Fibroblast of skin of right biceps (primary cell): ENCODE measurements at regions not wholly inside any gene's neighbourhood (a gene's known extent, or its start where the extent isn't known, plus 50 kb on each side); places are given as distances from the start of the nearest gene placed in this dataset.
"Not testable (repeated sequence)": the region's sequence is repeated elsewhere in the genome, so short reads cannot be mapped to it uniquely, and the experiment has no call there.

ENCODE experiments used
- DNase-seq: peaks from one replicate; pipeline ENCODE4 v3.0.0-alpha.2; 2013

- not testable (repeated sequence) for DNase-seq
Observed at GRCh38 chr9:42437057-42437759, 253.7 kb downstream of the SPATA31A6 start.

- DNase-seq = not testable (repeated sequence)
Observed at GRCh38 chr9:42442680-42443079, 259.2 kb downstream of the SPATA31A6 start.

GRCh38 chr9:42443414-42443813, 260.0 kb downstream of the SPATA31A6 start:
- not testable (repeated sequence) for DNase-seq

GRCh38 chr9:42461436-42461835, 278.0 kb downstream of the SPATA31A6 start:
- DNase-seq = not testable (repeated sequence)

GRCh38 chr9:42461863-42462262, 278.4 kb downstream of the SPATA31A6 start:
- DNase-seq = not testable (repeated sequence)

GRCh38 chr9:42463981-42464380, 280.5 kb downstream of the SPATA31A6 start:
- peak; percentile 11 for DNase-seq

- not testable (repeated sequence) for DNase-seq
Observed at GRCh38 chr9:42470577-42470976, 287.1 kb downstream of the SPATA31A6 start.

GRCh38 chr9:42490989-42491388, 307.5 kb downstream of the SPATA31A6 start:
- DNase-seq = not testable (repeated sequence)

- not testable (repeated sequence) for DNase-seq
Observed at GRCh38 chr9:42502620-42503264, 319.3 kb downstream of the SPATA31A6 start.

GRCh38 chr9:42508111-42508510, 324.7 kb downstream of the SPATA31A6 start:
- not testable (repeated sequence) for DNase-seq

GRCh38 chr9:42513535-42513934, 330.1 kb downstream of the SPATA31A6 start:
- not testable (repeated sequence) for DNase-seq

- peak; percentile 4 for DNase-seq
Observed at GRCh38 chr9:42534325-42534983, 351.0 kb downstream of the SPATA31A6 start.

GRCh38 chr9:42534984-42535325, 351.5 kb downstream of the SPATA31A6 start:
- DNase-seq = not testable (repeated sequence)

- DNase-seq = not testable (repeated sequence)
Observed at GRCh38 chr9:42550789-42551357, 367.4 kb downstream of the SPATA31A6 start.

- DNase-seq = not testable (repeated sequence)
Observed at GRCh38 chr9:42568530-42568929, 385.1 kb downstream of the SPATA31A6 start.

GRCh38 chr9:42568942-42569556, 385.6 kb downstream of the SPATA31A6 start:
- DNase-seq = not testable (repeated sequence)

- not testable (repeated sequence) for DNase-seq
Observed at GRCh38 chr9:42577851-42578250, 394.4 kb downstream of the SPATA31A6 start.
